ENCODE measurements at regions not wholly inside any gene's neighbourhood (a gene's known extent, or its start where the extent isn't known, plus 50 kb on each side); places are given as distances from the start of the nearest gene placed in this dataset.

- DNase-seq (ENCODE audit: low read depth in 2 of 2): no peak
Measured at GRCh38 chr2:134142903-134143302, 111.0 kb upstream of the MGAT5 start.

GRCh38 chr2:134143568-134143967, 110.3 kb upstream of the MGAT5 start:
- no peak for DNase-seq (ENCODE audit: low read depth in 2 of 2)

GRCh38 chr2:134144081-134144596, 109.7 kb upstream of the MGAT5 start:
- DNase-seq (ENCODE audit: low read depth in 2 of 2): no peak

- DNase-seq (ENCODE audit: low read depth in 2 of 2): no peak
Measured at GRCh38 chr2:134144651-134145050, 109.2 kb upstream of the MGAT5 start.

GRCh38 chr2:134145519-134145918, 108.4 kb upstream of the MGAT5 start:
- DNase-seq (ENCODE audit: low read depth in 2 of 2): no peak

GRCh38 chr2:134146161-134146560, 107.7 kb upstream of the MGAT5 start:
- no peak for DNase-seq (ENCODE audit: low read depth in 2 of 2)

- no peak for DNase-seq (ENCODE audit: low read depth in 2 of 2)
Measured at GRCh38 chr2:134146620-134147019, 107.3 kb upstream of the MGAT5 start.

- DNase-seq (ENCODE audit: low read depth in 2 of 2): no peak
Measured at GRCh38 chr2:134148172-134148571, 105.7 kb upstream of the MGAT5 start.

GRCh38 chr2:134148843-134149472, 104.9 kb upstream of the MGAT5 start:
- DNase-seq (ENCODE audit: low read depth in 2 of 2): no peak

GRCh38 chr2:134149904-134150303, 104.0 kb upstream of the MGAT5 start:
- DNase-seq (ENCODE audit: low read depth in 2 of 2): no peak

GRCh38 chr2:134150760-134151159, 103.1 kb upstream of the MGAT5 start:
- no peak for DNase-seq (ENCODE audit: low read depth in 2 of 2)

- DNase-seq (ENCODE audit: low read depth in 2 of 2): no peak
Measured at GRCh38 chr2:134152045-134153010, 101.5 kb upstream of the MGAT5 start.

GRCh38 chr2:134153294-134153880, 100.5 kb upstream of the MGAT5 start:
- no peak for DNase-seq (ENCODE audit: low read depth in 2 of 2)

- no peak for DNase-seq (ENCODE audit: low read depth in 2 of 2)
Measured at GRCh38 chr2:134154246-134154645, 99.6 kb upstream of the MGAT5 start.

GRCh38 chr2:134155134-134155533, 98.7 kb upstream of the MGAT5 start:
- no peak for DNase-seq (ENCODE audit: low read depth in 2 of 2)

GRCh38 chr2:134158295-134158694, 95.6 kb upstream of the MGAT5 start:
- DNase-seq (ENCODE audit: low read depth in 2 of 2): no peak

GRCh38 chr2:134161170-134161547, 92.7 kb upstream of the MGAT5 start:
- DNase-seq (ENCODE audit: low read depth in 2 of 2): no peak

GRCh38 chr2:134163336-134163735, 90.5 kb upstream of the MGAT5 start:
- DNase-seq (ENCODE audit: low read depth in 2 of 2): no peak

- DNase-seq (ENCODE audit: low read depth in 2 of 2): no peak
Measured at GRCh38 chr2:134164306-134164705, 89.6 kb upstream of the MGAT5 start.

GRCh38 chr2:134167015-134167414, 86.9 kb upstream of the MGAT5 start:
- no peak for DNase-seq (ENCODE audit: low read depth in 2 of 2)

- no peak for DNase-seq (ENCODE audit: low read depth in 2 of 2)
Measured at GRCh38 chr2:134169788-134170187, 84.1 kb upstream of the MGAT5 start.

GRCh38 chr2:134170294-134170693, 83.6 kb upstream of the MGAT5 start:
- no peak for DNase-seq (ENCODE audit: low read depth in 2 of 2)

GRCh38 chr2:134170700-134171099, 83.2 kb upstream of the MGAT5 start:
- DNase-seq (ENCODE audit: low read depth in 2 of 2): no peak

All from stimulated activated CD8-positive, alpha-beta memory T cell treated with anti-CD3 and anti-CD28 coated beads, Interleukin-15, amount 100 ng/mL, for 48 hours (primary cell).